HG02840 (cell line): ENCODE measurements at regions not wholly inside any gene's neighbourhood (a gene's known extent, or its start where the extent isn't known, plus 50 kb on each side); places are given as distances from the start of the nearest gene placed in this dataset.

Source experiments
- ATAC-seq: cut with Tn5 transposase; IDR thresholded peaks from one replicate; pipeline ENCODE4 v1.9.1; 2021; ENCODE audit warnings: mild to moderate bottlenecking, moderate library complexity, moderate number of reproducible peaks; ENCODE audit not compliant: unreplicated experiment, low FRiP score

DNA sequence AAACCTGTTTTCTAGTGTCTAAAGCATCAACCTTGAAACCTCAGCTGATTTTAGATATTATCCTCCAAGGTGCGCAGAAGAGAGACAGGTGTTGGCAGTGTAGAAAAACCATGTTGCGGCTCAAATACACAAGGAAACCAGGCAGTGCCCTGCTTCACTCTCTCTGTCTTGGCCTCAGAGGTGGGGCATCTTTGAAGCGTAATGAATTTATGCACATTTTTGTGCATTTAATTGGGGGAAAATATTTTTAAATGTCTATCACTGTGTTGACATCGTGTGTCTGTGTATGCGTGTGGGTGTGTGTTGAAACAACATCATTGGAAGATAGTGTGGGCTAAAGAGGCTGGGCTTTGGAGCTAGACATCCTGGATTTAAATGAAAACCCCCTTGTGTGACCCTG, 334.0 kb upstream of the CHD6 start:
- no peak for ATAC-seq

GRCh38 chr20:41951615-41952014, 333.4 kb upstream of the CHD6 start:
- ATAC-seq, result no peak

- ATAC-seq, result no peak
Measured at GRCh38 chr20:41939659-41940058, 321.5 kb upstream of the CHD6 start.

DNA sequence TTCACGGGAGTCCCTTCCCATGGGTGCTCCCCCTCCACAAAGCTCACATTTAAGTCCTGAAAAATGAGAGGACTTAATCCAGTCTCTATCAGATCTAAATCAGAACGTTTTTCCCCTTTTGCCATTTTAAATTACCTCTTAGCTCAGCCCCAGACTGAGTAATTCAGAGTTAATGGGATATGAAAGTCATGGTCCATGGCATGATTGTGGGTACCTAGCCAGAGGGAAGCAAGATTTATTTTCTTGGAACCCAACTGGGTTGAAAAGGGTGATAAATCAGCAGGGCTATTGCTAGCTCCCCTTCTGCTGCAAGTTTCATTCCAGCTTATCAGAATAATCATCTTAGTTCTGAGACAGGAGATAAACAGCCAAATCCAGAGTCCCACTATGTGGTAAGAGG, 320.2 kb upstream of the CHD6 start:
- no peak for ATAC-seq

- ATAC-seq, result no peak
Measured at GRCh38 chr20:41935259-41935791, 317.1 kb upstream of the CHD6 start.

GRCh38 chr20:41932431-41932830, 314.3 kb upstream of the CHD6 start:
- no peak for ATAC-seq

DNA sequence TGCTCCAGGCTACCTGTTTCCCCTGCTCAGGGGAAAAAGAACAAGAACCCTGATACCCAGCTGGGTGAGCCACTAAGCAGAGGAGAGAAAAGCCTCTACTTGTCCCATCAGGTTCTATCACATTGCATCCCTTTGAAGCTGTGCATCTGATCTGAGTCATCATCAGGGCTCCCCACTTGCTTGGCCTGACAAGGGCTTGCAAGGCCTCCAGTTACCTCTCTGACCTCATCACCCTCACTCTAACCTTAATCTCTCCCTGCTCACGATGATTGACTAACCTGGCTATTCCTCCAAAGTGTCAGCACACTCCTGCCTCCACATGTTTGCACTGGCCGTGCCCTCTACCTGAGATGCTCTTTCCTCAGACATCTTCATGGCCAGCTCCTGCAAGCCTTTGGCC, 309.5 kb upstream of the CHD6 start:
- ATAC-seq, result no peak

GRCh38 chr20:41927189-41927588, 309.0 kb upstream of the CHD6 start:
- no peak for ATAC-seq

GRCh38 chr20:41925476-41925875, 307.3 kb upstream of the CHD6 start:
- no peak for ATAC-seq

DNA sequence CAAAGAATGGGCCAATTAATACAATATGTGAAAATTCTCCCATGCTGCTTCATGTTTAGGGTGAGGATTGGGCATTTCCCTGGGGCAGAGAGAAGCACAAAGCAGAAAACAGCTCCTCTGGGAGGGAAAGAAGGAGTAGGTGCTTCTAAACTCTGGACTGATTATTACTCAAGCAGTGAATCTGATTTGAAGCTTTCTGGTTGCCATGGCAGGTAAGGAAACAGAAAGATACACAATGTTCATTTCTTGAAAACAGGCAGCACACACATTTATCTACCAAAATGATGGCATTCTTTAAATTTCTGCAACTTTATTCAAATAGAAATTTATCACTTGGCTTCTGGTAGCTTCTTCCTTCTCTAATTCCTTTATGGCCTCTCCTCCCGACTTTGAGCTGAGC, 305.4 kb upstream of the CHD6 start:
- no peak for ATAC-seq

DNA sequence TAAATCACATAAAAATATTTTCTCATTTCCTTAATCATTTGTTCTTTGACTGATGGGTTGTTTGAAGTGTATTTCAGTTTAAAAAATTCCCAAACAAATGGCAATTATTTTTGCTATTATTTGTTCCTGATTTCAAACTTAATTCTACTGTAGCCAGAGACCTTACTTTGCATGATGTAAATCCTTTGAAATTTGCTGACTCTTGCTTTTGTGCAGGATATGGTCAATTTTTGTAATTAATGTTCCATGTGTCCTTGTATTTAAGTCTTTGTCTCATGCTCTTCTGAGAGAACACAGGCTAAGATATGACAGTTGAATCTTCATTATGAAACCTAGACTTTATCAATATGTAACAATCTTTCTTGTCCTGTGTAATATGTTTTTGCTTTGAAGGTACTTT, 295.0 kb upstream of the CHD6 start:
- ATAC-seq, result no peak

DNA sequence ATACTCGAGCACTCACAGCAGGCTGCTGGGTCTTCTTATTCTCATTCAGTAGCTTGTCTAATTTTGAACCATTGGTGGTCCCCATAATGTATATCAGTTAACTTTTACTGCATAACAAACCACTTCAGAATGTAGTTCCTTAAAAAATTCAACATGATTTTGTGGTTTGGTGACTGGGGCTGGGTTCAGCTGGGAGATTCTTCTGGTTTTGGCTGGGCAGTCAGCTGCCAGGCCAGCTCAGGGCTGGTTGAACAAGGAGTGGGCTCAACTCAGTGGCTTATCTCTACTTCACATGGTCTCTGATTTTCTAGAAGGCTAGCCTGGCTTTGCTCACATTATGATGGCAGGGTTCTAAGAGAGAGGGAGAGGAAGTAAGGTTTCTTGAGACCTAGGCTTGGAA, 292.4 kb upstream of the CHD6 start:
- ATAC-seq, result no peak

DNA sequence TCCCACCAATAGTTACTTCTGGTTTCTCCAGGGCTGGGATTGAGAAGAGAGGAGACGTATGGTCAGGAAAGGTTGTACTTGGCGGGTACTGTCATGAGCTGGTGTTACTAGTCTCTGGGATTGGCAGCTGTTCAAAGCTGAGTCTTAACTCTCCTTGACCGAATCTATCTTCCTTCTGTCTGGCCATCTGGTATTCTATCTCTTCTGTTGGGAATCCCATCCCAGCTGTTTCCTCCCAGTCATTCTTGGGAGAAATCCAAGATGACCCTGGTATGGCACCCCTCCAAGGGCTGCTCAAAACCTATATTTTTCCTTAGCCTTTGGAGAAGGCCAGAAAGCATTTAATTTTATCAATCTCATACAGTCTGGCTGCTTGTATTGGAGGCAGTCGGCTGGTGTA, 287.0 kb upstream of the CHD6 start:
- no peak for ATAC-seq

GRCh38 chr20:41903586-41903985, 285.4 kb upstream of the CHD6 start:
- no peak for ATAC-seq

- ATAC-seq, result no peak
Measured at GRCh38 chr20:41902346-41902745, 284.2 kb upstream of the CHD6 start.

GRCh38 chr20:41900201-41900691, 282.1 kb upstream of the CHD6 start:
- ATAC-seq, result no peak

DNA sequence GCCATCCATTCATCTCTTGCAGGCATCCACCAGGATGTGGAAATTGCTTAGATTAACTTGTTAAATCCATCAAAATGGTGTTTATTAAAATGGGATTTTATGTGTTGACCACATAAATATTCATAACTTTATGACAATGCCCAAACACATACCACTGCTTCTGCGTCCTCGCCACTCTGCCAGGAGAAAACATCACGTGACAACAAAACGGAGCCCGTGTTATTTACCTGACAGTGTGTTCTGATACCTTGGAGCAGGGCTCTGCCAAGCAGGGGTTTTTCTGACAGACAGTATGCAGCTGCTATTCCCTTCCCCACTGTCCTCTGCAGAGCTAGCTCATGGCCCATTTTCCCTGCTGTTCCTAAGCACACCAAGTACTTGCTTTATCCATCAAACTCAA, 279.5 kb upstream of the CHD6 start:
- no peak for ATAC-seq

- ATAC-seq, result no peak
Measured at GRCh38 chr20:41895241-41896032, 277.3 kb upstream of the CHD6 start.

GRCh38 chr20:41894255-41894963, 276.2 kb upstream of the CHD6 start:
- no peak for ATAC-seq

DNA sequence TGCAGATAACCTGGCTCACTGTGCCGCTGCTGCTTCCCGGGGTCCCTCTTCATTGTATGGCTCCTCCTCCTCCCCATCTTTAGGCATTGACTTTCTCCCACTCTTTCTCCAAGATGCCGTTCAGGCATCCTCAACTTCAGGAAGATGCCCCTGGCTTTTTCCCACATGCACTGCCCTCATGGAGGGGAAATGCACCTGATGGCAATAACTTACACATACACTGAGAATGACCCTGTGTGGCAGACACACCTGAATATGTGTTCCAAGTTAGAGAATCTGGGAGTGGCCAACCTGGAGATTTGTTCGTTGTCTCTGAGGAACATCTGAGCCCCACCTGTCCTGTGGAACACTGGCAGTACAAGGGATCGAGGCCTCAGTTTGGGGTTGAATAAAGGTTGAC, 273.9 kb upstream of the CHD6 start:
- no peak for ATAC-seq

DNA sequence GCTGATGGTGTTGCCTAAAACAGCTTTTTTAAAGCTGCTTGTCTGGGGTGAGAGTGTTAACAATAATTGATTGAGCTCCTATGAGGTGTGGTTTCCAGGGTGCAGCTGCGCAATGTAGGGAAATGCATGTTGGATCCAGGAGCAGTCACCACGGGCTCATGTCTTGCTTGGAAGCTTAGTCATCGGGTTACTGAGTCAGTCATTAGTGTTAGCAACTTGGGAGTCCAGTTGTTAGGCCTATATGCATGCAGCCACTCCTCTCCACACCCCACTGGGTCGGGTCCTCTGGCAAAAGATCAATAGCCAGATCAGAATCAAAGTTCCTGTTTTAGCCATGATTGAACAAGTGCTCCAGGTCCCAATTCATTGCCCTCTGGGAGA, 271.7 kb upstream of the CHD6 start:
- ATAC-seq, result no peak
